NCI-H2081 (cell line): ENCODE measurements at regions not wholly inside any gene's neighbourhood (a gene's known extent, or its start where the extent isn't known, plus 50 kb on each side); places are given as distances from the start of the nearest gene placed in this dataset.
"Not testable (repeated sequence)": the region's sequence is repeated elsewhere in the genome, so short reads cannot be mapped to it uniquely, and the experiment has no call there.

Source experiments
- DNase-seq, 2 experiments: peaks; one replicate each; lab custom pipeline; 2025; lab: John Stamatoyannopoulos, UW

DNA sequence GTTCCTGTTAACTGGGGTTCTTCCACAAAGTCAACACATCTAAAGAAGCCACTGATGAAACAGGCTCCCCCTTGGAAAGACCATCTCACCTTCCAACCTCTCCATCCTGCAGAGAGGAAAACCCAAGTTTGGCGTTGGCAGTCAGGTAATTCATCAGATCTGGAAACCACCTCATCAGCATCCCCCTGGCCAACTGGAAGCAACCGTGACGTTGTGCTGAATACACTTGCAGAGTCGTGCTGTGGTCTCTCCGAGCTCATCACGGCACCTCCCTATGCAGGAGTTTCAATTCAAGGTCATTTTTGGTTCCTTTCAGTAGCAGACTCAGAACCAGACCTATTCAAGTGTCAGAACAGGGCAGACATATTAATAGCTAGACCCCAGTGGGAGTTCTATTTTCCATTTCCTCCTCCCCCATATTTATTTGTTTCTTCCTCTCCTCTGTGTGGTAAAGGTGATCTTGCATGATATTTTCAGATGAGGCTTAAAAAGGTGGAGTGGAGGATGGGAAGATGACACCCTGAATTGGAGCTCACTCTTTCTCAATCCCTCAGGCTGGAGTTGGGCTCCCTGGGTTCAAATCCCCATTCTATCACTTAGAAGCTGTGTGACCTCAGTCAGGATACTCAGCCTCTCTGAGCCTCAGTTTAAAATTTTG, 149.1 kb upstream of the ADO start:
- no peak for DNase-seq

DNA sequence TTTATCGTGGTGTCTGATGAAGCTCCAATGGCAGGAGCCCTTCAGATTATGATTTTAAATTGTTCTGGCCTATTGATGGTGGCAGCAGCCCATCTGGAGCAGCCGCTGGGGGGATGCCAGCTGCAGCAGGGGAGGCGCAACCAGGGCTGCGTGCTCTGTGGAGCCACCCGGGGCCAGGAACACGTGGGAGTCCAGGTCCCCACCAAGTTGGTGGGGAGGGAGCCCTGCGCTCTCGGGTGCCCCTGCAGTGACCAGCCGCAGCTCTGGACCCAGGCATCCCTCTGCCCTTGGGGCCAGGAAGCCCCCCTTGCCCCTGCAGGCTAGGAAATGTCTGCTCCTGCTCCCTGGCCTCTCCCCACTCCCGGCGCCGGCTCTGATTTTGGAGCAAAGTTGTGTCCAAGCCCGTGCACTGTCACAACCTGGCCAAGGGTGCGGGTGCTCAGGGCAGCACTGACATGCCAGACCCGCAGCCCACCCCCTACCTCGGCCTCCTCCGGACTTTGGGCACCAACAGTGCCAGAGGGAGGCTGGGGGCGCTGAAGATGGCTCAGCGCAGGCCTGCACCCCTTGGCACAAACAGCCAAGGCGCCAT, 147.2 kb upstream of the ADO start:
- DNase-seq = peak in 1 of 2 experiments; percentile 57

GRCh38 chr10:62658516-62658915, 146.0 kb upstream of the ADO start:
- DNase-seq = no peak

GRCh38 chr10:62661143-62661542, 143.4 kb upstream of the ADO start:
- no peak for DNase-seq

GRCh38 chr10:62662486-62662885, 142.0 kb upstream of the ADO start:
- DNase-seq = no peak

GRCh38 chr10:62665771-62666170, 138.7 kb upstream of the ADO start:
- no peak for DNase-seq

- no peak for DNase-seq
These were observed 138.2 kb upstream of the ADO start for GRCh38 chr10:62666275-62666674.

DNA sequence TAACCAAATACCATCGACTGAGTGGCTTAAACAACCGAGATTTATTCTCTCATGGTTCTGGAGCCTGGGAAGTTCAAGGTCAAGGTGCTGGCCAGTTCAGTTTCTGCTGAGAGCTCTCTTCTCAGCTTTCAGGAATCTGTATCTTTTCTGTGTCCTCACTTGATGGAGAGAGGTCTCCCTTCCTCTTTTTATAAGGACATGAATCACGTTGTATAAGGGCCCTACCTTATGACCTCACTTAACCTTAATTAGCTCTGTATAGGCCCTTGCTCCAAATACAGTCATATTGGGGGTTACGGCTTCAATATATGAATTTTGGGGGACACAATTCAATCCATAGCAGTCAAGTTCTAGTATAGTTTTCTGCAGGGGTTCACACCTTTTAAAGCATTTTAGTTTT, 135.2 kb upstream of the ADO start:
- DNase-seq = no peak

DNA sequence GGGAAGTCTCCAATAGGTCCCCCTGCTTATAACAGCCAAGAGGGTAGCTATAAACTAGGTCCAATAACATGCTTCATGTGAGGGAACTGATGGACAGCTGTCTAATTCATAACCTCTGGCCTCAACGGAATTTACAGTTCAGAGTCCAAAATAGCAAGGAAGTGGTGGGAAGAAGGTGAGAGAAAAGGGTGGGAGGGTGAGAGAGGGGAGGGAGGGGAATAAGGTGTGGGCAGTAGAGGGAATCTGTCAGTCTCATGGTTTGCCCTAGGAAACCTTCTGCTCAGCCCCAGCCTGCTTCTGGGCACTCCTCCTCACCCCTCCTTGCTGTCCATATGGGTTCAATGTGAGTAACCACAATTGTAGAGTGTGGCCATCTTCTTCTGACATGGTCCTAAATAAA, 133.4 kb upstream of the ADO start:
- DNase-seq = no peak

DNA sequence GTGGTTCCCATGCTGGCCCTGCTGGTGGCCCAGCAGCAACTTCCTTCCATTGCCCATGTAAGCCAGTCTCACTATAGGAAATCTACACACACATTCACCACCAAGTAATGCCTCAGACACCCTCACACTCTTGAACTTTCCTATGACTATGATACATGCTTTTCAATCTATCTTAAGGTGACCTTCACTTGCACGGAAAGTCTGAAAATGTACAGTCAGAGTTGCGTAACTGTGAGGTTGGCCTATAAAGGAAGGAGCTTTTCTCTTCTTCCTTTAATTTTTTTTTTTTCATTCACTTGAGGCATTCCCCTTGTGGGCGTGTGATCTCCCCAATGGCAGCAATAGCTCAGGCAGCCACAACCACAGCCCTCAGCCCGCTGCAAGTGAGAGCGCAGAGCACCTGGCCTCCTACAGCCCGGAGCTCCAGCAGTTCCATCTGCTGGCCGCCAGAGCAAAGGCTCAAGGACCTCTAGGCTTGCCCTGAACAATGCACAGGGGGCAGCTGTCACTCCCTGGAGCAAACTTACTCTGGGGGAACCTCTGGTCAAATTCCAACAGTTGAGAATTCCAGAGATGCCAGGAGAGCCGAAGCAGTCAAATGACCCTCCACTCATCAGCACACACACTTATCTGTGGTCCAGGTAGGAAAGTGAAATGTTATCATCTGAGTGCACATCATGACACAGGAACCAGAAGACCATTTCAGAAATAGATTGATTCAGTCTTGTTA, 123.1 kb upstream of the ADO start:
- no peak for DNase-seq

DNA sequence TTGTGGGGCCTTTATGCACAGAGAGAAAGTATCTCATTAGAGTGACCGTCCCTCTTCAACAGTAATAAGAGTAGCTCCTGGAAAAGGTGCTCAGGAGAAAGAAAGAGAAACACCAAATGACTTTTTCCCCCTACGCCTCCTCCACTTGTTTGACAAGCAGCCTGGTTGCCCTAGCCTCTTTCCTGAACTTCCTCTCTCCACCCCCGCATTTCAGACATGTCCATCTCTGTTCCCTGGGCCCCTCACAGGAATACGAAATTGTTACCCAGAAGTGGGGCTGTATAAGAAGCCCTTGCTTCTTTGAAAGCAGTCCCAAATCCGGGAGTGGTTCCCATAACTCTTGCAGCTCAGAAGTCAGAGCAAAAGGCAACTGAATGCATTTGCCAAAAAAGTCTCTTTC, 119.6 kb upstream of the ADO start:
- DNase-seq = no peak

GRCh38 chr10:62687230-62687748, 117.2 kb upstream of the ADO start:
- DNase-seq = no peak

DNA sequence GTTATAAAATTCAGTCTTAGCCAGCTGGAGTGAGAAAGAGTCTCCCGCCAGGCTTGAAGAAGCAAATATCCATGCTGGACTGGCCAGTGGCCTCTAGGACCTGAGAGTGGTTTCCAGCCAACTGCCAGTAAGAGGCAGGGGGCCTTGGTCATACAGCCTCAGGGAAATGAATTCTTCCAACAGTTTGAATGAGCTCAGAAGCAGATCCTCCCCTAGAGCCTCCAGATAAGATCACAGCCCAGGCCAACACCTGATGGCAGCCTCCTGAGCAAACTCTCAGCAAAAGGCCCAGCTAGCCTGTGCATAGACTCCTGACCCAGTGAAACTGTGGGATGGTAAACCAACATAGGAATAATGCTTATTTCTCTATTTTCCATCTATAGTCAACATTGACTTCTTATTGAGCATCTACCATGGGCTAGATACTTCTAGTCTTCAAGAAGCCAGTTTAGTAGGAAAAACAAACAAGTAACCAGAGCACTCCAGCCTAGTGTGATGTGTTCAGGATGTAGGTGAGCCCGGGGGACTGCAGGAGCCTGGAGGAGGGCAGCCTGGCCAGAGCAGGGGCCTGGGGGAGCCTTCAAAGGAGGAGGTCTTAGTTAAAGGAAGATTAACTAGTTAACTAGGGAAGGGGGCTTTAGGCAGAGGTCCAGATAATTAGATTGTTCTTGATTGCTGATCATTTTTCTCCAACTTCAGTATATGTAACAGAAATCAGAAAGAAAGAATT, 115.4 kb upstream of the ADO start:
- no peak for DNase-seq

- no peak for DNase-seq
These were observed 114.8 kb upstream of the ADO start for GRCh38 chr10:62689712-62690111.

GRCh38 chr10:62690703-62691102, 113.8 kb upstream of the ADO start:
- no peak for DNase-seq

GRCh38 chr10:62691336-62691735, 113.2 kb upstream of the ADO start:
- no peak for DNase-seq

DNA sequence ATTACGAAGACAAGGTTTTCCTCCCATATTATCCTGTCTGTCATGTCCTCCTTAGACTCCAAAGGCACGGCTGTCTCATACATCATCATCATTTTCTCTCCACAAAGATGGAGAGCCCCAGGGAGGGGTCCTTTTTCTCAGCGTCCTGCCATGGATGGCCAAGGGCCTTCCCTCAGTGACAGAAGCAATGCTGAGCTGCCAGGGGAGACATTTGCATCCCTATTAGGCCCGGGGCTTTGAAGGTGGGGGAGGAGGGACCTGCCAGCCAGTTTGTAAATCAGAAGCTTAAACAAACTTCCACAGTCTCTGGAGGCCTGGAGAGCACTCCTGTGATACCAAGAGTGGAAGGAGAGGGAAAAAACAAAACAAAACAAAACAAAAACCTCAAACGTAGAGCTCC, 112.4 kb upstream of the ADO start:
- DNase-seq = no peak

- no peak for DNase-seq
These were observed 111.2 kb upstream of the ADO start for GRCh38 chr10:62693306-62693705.

DNA sequence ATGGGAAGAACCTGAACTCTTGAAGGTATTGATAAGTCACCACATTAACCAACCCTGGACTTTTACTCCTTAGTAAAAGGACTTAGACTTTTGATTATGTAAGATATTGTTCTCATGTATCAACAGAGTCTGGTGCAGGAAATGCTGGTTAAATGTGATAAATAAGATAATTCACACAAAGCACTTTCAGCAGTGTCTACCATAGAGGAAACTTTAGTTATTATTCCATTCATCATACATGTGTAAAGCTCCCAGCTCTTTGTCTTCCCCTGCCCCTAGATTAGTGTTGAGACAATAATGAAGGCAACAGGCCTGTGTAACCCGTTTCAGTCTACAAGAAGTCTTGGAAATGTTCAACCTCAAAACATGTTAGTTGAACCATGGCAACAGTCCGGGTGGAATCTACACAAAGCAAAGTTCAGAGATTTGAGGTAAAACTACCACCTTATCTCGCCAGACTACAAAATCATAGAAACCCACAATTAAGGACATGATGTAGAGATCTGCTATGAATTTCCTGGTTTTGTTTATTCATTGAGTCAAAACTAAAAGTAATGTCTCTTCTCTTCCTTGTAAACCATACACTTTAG, 109.9 kb upstream of the ADO start:
- no peak for DNase-seq

DNA sequence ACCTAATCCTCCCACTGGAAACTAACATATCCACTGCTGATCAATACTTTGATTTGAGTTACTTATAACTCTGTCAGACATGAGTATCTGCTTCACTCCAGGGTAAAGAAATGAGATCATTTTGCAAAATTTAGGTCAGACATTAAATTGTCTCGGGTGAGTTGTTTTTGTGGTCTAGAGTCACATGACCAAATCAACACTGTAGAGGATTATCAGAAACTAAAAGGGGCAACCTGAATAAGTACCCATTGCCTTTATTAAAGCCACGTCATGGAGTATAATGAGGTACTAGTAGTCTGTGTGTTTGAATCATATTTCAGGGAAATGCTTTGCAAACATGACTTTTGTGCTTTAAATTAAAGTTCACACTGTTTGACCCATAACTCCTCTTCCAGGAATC, 107.7 kb upstream of the ADO start:
- DNase-seq = no peak

DNA sequence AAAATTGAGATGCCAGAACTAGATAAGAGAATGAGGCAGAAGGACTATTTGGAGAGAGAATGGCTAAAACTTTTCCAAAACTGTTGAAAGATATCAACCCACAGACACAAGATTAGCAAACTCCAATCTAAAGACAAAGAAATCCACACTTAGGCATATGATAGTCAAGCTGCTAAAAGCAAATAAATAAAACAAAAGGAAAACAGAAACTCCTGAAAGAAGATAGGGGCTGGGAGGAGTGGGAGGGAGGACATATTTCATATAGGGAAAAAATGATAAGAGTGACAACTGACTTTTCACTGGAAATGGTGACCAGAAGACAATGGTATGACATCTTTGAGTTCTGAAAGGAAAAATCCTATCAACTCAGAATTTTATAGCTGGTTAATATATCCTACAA, 105.4 kb upstream of the ADO start:
- no peak for DNase-seq

GRCh38 chr10:62704121-62704520, 100.4 kb upstream of the ADO start:
- DNase-seq = not testable (repeated sequence)
